ENCODE measurements at regions not wholly inside any gene's neighbourhood (a gene's known extent, or its start where the extent isn't known, plus 50 kb on each side); places are given as distances from the start of the nearest gene placed in this dataset.

DNA sequence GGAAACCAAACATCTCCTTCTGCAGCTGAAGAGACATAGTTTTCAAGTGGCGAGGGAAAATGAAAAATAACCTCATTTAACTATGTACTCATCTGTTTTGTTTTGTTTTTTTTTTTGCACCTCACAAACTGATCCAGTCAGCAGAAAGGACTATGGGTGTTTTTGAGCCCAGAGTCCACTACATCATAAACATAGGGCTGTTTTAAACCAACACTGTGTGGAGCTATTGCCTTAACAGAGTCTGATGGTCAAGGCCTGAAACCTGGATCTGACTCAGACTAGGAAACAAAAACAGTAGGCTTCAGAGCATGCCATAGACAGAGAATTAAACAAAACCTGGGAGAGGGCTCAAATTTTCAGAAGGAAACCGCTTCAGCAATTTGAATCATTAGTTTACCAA lies 99.3 kb upstream of the FSHB start:
- Histone ChIP-seq H3K4me3 (no peak overlapping the region), H3K36me3 (no peaks in the 10 kb centered on the region), H3K9me3 (no peaks in the 10 kb centered on the region), H3K4me1 (no peaks in the 10 kb centered on the region), H3K27me3 (no peaks in the 10 kb centered on the region), H3K27ac (no peak overlapping the region)
- 82% methylated on average over 2 of the region's 2 CpGs for WGBS
- TF ChIP-seq POLR2AphosphoS5 (IDR thresholded peaks at IDR 0.05) = no peak
- TF ChIP-seq POLR2A (IDR thresholded peaks at IDR 0.05) = no peak
- TF ChIP-seq, protein P1, sequence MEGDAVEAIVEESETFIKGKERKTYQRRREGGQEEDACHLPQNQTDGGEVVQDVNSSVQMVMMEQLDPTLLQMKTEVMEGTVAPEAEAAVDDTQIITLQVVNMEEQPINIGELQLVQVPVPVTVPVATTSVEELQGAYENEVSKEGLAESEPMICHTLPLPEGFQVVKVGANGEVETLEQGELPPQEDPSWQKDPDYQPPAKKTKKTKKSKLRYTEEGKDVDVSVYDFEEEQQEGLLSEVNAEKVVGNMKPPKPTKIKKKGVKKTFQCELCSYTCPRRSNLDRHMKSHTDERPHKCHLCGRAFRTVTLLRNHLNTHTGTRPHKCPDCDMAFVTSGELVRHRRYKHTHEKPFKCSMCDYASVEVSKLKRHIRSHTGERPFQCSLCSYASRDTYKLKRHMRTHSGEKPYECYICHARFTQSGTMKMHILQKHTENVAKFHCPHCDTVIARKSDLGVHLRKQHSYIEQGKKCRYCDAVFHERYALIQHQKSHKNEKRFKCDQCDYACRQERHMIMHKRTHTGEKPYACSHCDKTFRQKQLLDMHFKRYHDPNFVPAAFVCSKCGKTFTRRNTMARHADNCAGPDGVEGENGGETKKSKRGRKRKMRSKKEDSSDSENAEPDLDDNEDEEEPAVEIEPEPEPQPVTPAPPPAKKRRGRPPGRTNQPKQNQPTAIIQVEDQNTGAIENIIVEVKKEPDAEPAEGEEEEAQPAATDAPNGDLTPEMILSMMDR (IDR thresholded peaks at IDR 0.05) = no peak
- TF ChIP-seq EP300 (IDR thresholded peaks at IDR 0.05) = no peak
- DNase-seq (ENCODE audit: low spot score in 2 of 2) = no peak

- TF ChIP-seq POLR2AphosphoS5 (IDR thresholded peaks at IDR 0.05) (no peak), EP300 (IDR thresholded peaks at IDR 0.05) (no peak), POLR2A (IDR thresholded peaks at IDR 0.05) (no peak)
- TF ChIP-seq, protein P1 (IDR thresholded peaks at IDR 0.05) = no peak
- Histone ChIP-seq H3K9me3 (no peaks in the 10 kb centered on the region), H3K36me3 (no peaks in the 10 kb centered on the region), H3K27ac (no peak overlapping the region), H3K27me3 (no peaks in the 10 kb centered on the region), H3K4me3 (no peak overlapping the region), H3K4me1 (no peaks in the 10 kb centered on the region)
- 74% methylated on average over 4 of the region's 4 CpGs for WGBS
- no peak for DNase-seq (ENCODE audit: low spot score in 2 of 2)
Observed at GRCh38 chr11:30133281-30133680, 97.5 kb upstream of the FSHB start.

DNA sequence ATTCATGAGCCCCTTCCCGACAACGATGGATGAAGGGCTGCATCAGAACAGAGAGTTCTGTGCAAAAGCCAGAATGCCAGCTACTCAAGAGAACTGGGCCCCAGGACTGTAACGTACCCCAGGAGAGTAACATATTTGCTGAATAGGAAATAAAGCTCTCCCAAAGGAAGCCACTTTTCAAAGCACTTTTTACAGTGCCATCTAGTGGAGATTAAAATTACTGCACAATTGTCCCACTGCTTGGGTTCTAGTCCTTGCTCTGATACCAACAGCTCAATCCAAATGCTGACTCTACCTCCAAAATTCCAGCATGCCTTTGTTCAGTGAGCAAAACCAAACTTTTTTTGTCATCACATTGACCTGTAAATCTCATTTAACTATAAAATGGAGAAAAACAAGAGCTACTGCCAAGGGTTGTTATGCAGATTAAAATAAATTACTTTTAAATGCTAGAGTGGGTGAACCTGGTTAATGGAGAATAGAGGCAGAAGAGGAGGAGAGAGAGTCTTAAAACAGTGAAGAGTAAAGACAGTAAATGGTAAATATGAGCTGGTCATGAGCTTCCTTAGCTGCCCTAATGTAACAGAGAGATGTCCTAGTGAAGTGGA lies 87.6 kb upstream of the FSHB start:
- no peaks in the 10 kb centered on the region for H3K36me3 ChIP-seq
- TF ChIP-seq, protein P1 (IDR thresholded peaks at IDR 0.05) = no peak
- TF ChIP-seq EP300 (IDR thresholded peaks at IDR 0.05) (no peak), POLR2AphosphoS5 (IDR thresholded peaks at IDR 0.05) (no peak), POLR2A (IDR thresholded peaks at IDR 0.05) (no peak)

GRCh38 chr11:30147293-30147692 lies 83.5 kb upstream of the FSHB start:
- Histone ChIP-seq H3K27me3 (no peaks in the 10 kb centered on the region), H3K9me3 (no peaks in the 10 kb centered on the region), H3K4me1 (no peaks in the 10 kb centered on the region), H3K27ac (no peak overlapping the region), H3K4me3 (no peak overlapping the region), H3K36me3 (no peaks in the 10 kb centered on the region)
- TF ChIP-seq EP300 (IDR thresholded peaks at IDR 0.05) (no peak), POLR2A (IDR thresholded peaks at IDR 0.05) (no peak), POLR2AphosphoS5 (IDR thresholded peaks at IDR 0.05) (no peak)
- TF ChIP-seq, protein P1 (IDR thresholded peaks at IDR 0.05) = no peak
- no peak for DNase-seq (ENCODE audit: low spot score in 2 of 2)
- WGBS = 92% methylated on average over 5 of the region's 5 CpGs

More for the DNA sequence above, 87.6 kb upstream of the FSHB start:
- DNase-seq (ENCODE audit: low spot score in 2 of 2) = no peak
- H3K4me3 ChIP-seq = no peak overlapping the region
- no peaks in the 10 kb centered on the region for H3K9me3 ChIP-seq
- H3K27ac ChIP-seq = no peak overlapping the region
- no peaks in the 10 kb centered on the region for H3K27me3 ChIP-seq
- no peaks in the 10 kb centered on the region for H3K4me1 ChIP-seq
- WGBS = 28% methylated on average over 3 of the region's 3 CpGs

DNA sequence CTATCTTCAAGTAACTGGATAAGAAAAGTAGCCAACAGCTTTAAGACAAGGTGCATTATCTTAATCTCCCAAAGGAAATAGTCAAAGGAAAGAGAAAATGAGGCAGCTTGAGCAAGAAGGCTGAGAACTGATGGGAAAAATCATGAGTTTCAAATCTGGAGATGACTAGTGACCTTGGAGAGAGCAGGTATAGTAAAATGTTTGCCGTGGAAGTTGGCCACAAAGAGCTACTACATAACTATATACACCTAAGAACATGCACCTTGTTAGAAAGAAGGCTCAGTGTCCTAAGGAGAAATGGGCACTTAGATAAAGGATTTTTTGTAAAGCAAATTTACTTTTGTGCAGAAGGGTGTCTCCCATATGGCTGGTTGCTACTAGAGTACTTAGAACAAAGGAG lies 80.8 kb upstream of the FSHB start:
- Histone ChIP-seq H3K27ac (no peak overlapping the region), H3K4me3 (no peak overlapping the region), H3K4me1 (no peaks in the 10 kb centered on the region), H3K36me3 (no peaks in the 10 kb centered on the region), H3K27me3 (no peaks in the 10 kb centered on the region), H3K9me3 (no peaks in the 10 kb centered on the region)
- TF ChIP-seq, protein P1 (IDR thresholded peaks at IDR 0.05) = no peak
- TF ChIP-seq POLR2A (IDR thresholded peaks at IDR 0.05) (no peak), EP300 (IDR thresholded peaks at IDR 0.05) (no peak), POLR2AphosphoS5 (IDR thresholded peaks at IDR 0.05) (no peak)
- no peak for DNase-seq (ENCODE audit: low spot score in 2 of 2)
- 78% methylated on average over 1 of the region's 1 CpG for WGBS
